BJ (cell line): ENCODE measurements at regions not wholly inside any gene's neighbourhood (a gene's known extent, or its start where the extent isn't known, plus 50 kb on each side); places are given as distances from the start of the nearest gene placed in this dataset.

Source experiments
- CTCF ChIA-PET: fragments of 350-600 bp; formaldehyde crosslinking; extraction: SDS; loops from one replicate; lab custom pipeline; 2021; ENCODE audit warnings: antibody characterized with exemption, inconsistent platforms; lab: Yijun Ruan, JAX
- POLR2A ChIA-PET: fragments of 300-600 bp; sonication (Branson Sonifier 250); formaldehyde crosslinking; extraction: SDS; loops from one replicate; lab custom pipeline; 2021; ENCODE audit warnings: antibody characterized with exemption; lab: Charles Lee
- DNase-seq: peaks from one replicate; pipeline ENCODE4 v3.0.0-alpha.2; 2011; ENCODE audit warnings: low read depth
- H3K27me3 ChIP-seq: 2 replicates; pipeline ENCODE4 v1.6.0; 2011; ENCODE audit warnings: low read length; ENCODE audit not compliant: control insufficient read depth, insufficient read depth
- H3K36me3 ChIP-seq: 2 replicates; pipeline ENCODE4 v1.5.1; 2011; ENCODE audit warnings: low read length; ENCODE audit not compliant: control insufficient read depth, insufficient read depth
- H3K4me3 ChIP-seq: 2 replicates; pipeline ENCODE4 v1.5.1; 2011; ENCODE audit warnings: low read depth, mild to moderate bottlenecking, control low read depth, low read length
- CTCF ChIP-seq: IDR thresholded peaks from 2 replicates; pipeline ENCODE4 v1.5.1; 2011; ENCODE audit warnings: low read depth, mild to moderate bottlenecking, control low read depth, inconsistent platforms, low read length, moderate library complexity; ENCODE audit not compliant: insufficient read depth

GRCh38 chr1:87200875-87201638 is 127.6 kb upstream of the LMO4 start:
- Histone ChIP-seq H3K27me3 (no peaks in the 10 kb centered on the region), H3K36me3 (no peaks in the 10 kb centered on the region), H3K4me3 (no peak overlapping the region)
- CTCF ChIA-PET, result interaction anchor here (0.7 kb wide), 1 partner anchor 16 kb away, joined by 3 read pairs; no protein-coding TSS in a partner anchor
- TF ChIP-seq CTCF, result no peak
- POLR2A ChIA-PET, result no interaction called here
- DNase-seq, result no peak

- no peak for DNase-seq
- H3K27me3 ChIP-seq, result no peaks in the 10 kb centered on the region
- CTCF ChIA-PET, result no interaction called here
- H3K4me3 ChIP-seq, result no peak overlapping the region
- POLR2A ChIA-PET, result no interaction called here
- TF ChIP-seq CTCF, result no peak
- H3K36me3 ChIP-seq, result no peaks in the 10 kb centered on the region
These were observed 126.9 kb upstream of the LMO4 start for GRCh38 chr1:87201768-87202167.

- no peak for TF ChIP-seq CTCF
These were observed 126.2 kb upstream of the LMO4 start for GRCh38 chr1:87202451-87202850.

GRCh38 chr1:87202922-87203655 is 125.6 kb upstream of the LMO4 start:
- ChIA-PET POLR2A (no interaction called here), CTCF (no interaction called here)
- Histone ChIP-seq H3K27me3 (no peaks in the 10 kb centered on the region), H3K4me3 (no peak overlapping the region), H3K36me3 (no peaks in the 10 kb centered on the region)
- DNase-seq, result no peak
- TF ChIP-seq CTCF, result no peak

More at GRCh38 chr1:87202451-87202850, 126.2 kb upstream of the LMO4 start:
- H3K27me3 ChIP-seq, result no peaks in the 10 kb centered on the region
- no peak for DNase-seq
- no peak overlapping the region for H3K4me3 ChIP-seq
- H3K36me3 ChIP-seq, result no peaks in the 10 kb centered on the region
- ChIA-PET POLR2A (no interaction called here), CTCF (no interaction called here)

- no peak for TF ChIP-seq CTCF
- no peak overlapping the region for H3K4me3 ChIP-seq
- H3K36me3 ChIP-seq, result no peaks in the 10 kb centered on the region
- ChIA-PET CTCF (interaction anchor here (1.2 kb wide), 1 partner anchor 12 kb away, joined by 3 read pairs; no protein-coding TSS in a partner anchor), POLR2A (no interaction called here)
- no peaks in the 10 kb centered on the region for H3K27me3 ChIP-seq
- no peak for DNase-seq
These were observed 124.8 kb upstream of the LMO4 start for GRCh38 chr1:87203904-87204303.
